Stimulated activated CD4-positive, alpha-beta T cell treated with anti-CD3 and anti-CD28 coated beads, Interleukin-15, amount 100 ng/mL, for 48 hours (primary cell): ENCODE measurements at regions not wholly inside any gene's neighbourhood (a gene's known extent, or its start where the extent isn't known, plus 50 kb on each side); places are given as distances from the start of the nearest gene placed in this dataset.
"Not testable (repeated sequence)": the region's sequence is repeated elsewhere in the genome, so short reads cannot be mapped to it uniquely, and the experiment has no call there.

Experiments
- DNase-seq, 2 donors: peaks; one replicate each; pipeline ENCODE4 v3.0.0-alpha.2; 2020; ENCODE audit warnings: low read depth in 2 of 2

DNA sequence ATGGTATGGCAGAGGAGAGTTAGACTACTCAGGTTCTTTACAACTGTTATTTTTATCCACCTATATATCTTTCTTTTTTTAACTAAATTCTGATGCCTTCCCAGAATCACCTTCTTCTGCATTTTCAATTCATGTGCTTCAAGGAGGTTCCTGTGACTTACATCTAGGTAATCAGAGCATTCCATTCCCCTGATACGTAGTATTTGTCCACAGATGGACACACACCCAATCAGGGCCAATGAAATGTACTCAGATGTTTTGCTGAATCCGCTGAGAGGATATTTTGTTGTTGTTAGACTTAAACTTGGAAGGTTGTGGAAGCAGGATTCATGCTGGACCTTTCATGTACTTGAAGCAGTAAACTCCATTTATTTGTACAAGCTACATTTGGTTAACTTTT lies 159.4 kb upstream of the FER start:
- no peak for DNase-seq

DNA sequence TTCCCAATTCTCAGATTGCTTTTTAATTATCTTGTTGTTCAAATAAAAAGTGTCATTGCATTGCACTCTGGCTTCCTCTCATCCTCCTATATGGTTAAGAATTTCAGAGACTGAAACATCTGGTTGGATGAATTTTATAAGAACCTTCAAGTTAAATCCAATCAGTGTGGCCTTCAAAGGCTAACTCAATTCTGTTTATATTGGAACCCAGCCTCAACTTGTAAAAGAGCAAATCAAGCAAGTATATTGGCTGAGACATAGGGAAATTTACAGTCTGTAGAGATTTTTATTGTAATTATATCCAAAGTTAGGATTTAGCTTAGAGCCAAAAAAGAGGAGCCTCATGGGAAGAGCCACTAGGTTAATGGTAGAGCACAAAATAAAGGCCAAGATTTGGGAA lies 159.9 kb upstream of the FER start:
- no peak for DNase-seq

- no peak for DNase-seq
Observed at GRCh38 chr5:108581026-108581425, 166.7 kb upstream of the FER start.

DNA sequence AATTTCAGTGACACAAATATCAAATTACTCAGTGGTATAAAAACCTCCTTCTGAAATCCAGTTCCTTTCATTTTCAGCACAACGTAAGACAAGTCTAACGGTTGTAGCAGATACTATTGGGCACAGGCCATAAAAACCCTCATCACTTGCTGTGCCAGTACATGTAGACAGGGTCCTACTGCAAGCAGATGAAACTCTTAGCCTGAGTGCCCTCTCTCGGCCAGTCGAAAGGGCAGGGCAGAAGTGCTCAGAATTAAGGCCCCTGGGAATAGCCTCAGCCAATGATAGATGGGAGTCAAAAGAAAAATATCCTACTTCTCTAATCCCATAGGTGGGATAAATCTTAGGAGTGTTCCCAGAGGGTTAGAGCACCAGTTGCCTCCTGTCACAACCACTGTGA lies 168.5 kb upstream of the FER start:
- DNase-seq = no peak

DNA sequence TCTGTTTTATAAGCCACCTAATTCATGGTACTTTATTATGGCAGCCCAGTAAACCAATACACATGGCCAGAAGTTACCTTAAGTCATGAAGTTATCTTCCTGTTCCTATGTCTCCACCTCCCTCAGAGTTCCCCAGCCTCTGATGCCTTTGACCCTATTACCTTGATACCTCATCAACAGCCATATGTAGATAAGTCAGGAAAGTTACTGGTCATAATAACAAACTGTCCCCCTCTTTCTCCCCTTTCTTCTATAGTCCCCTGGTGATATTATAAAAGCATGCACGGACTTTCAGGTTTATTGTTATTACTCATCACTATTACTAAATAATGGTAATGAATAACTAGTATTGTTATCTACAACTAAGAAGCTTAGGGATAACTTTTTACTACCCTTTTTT lies 168.9 kb upstream of the FER start:
- DNase-seq = no peak

DNA sequence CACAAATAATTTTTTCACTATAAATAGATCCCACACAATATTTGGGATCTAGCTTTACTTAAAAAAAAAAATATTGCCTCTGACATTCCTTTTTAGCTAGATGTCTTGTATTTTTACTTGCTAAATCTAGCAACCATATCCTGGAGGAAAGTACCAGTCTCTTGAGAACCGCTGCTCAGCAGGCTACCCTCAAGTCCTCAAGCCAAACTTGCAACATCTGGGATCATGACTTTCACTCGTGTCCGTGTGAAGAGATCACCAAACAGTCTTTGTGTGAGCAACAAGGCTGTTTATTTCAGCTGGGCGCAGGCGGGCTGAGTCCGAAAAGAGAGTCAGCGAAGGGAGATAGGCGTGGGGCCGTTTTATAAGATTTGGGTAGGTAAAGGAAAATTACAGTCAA lies 180.3 kb upstream of the FER start:
- no peak for DNase-seq

- DNase-seq = no peak
Observed at GRCh38 chr5:108564441-108564840, 182.5 kb upstream of the FBXL17 start.

GRCh38 chr5:108562205-108562454 lies 180.2 kb upstream of the FBXL17 start:
- no peak for DNase-seq

DNA sequence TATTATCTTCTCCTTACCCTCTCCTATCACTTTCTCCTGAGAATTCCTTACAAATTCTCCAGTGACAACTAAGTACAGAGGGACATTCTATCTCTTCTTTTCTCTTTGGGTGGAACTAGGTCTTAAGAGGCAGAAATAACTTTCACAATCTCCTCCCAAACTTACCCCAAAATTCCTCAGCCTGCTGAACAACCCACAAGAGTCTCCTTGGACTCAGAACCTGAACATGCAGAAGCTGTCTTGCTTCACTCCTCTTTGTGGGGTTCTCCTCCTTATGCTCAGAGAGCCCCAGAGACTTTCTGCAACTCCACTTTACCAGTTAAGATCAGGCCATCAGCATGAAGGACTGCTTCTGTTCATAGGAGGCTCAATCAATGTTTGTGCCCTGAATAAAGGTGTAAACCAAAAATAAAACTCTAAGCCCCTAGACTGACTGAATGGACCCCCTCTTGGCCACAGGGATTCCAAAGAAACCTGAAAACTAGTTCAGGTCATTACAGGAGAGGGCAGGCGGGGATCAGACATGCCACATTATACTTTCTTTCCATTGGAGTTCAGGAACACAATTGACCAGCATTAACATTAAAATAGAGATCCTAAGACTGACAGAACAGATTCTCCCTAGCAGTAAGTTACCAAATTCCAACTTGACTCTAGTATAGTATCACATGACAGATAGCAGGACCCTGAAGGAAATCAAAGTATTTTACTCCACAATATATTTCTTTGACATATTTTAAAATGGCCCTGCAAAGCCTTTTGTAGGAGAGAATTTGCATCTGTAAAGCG lies 179.7 kb upstream of the FBXL17 start:
- DNase-seq = no peak

DNA sequence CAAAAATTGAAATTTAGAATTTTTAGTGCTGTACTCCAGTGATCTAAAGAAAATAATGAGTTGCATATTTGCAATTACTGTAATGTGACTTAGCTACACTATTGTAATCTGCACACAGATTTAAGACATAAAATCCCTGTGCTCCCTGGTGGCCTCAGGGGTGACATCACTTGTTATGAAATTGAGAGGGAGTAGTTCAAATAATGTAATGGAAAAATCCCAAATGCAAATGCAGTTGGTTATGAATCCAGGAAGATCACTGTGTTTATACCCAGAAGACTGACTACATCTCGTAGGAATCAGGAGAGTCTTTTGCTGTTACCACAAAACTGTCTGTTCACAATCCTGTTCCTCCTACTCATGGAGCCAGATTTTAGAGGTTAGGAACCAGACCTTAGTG lies 178.7 kb upstream of the FBXL17 start:
- DNase-seq = no peak

DNA sequence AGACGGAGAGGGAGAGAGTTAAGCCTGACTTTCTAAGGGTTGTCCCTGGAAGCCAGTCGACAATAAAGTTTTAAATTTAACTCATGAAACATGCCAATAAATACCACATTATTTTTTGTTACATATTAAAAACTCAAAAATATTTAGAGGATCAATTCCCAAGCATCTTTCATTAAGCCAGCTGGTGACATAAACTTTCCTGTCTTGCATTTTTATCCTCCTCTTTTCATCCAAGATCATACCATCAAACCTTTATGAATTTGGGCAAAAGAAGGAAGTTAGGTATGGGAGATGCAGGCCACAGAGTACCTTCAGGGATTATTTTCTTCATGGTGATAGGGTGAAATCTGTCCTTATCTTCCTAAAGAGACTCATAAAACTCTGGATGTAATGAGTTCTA lies 178.3 kb upstream of the FBXL17 start:
- no peak for DNase-seq

GRCh38 chr5:108558840-108559239 lies 176.9 kb upstream of the FBXL17 start:
- not testable (repeated sequence) for DNase-seq

- DNase-seq = not testable (repeated sequence)
Observed at GRCh38 chr5:108558142-108558541, 176.2 kb upstream of the FBXL17 start.

DNA sequence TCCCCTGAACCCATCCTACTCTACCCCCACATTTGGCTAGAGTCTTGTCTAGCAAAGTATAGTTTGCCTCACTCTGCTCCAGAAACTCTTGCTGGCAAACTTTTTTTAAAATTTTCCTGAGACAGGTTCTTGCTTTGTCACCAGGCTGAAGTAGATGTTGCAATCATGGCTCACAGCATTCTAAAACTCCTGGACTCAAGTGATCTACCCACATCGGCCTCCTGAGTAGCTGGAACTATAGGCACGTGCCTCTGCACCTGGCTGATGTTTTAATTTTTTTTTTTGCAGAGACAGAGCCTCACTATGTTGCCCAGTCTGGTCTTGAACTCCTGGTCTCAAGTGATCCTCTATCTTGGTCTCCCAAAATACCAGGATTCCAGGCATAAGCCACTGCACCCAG lies 175.8 kb upstream of the FBXL17 start:
- no peak for DNase-seq

DNA sequence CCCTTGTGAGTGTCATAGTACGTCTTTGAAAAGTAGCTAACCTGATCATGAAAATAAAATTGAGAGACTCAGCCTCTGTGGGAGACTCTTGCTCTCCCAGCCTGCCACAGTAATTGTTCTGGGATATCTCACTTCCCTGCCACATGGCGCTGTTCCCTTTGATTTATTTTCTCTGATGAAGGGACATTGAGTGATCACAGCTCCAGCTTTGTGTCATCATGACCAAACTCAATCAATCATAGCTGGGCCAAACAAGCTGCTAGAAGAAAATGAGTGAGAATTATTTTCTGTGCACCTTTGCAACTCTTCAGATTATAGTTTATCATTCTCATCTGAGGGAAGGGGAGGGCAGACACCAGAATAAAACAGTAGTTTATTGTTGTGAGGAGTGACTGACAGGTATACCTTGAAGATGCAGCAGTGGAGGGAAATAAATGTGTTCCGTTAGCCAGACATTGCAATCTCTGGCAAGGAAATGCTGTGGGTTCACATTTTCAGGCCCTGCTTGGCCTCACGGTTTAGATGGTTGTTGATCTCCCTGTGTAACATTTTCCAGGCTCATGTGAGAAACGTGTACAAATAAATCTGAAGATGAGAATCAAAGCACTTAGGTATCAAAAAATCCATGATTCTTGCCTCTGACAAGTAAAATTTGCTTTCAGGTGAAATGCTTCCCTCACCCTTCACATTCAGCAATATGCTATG lies 174.7 kb upstream of the FBXL17 start:
- DNase-seq = no peak

DNA sequence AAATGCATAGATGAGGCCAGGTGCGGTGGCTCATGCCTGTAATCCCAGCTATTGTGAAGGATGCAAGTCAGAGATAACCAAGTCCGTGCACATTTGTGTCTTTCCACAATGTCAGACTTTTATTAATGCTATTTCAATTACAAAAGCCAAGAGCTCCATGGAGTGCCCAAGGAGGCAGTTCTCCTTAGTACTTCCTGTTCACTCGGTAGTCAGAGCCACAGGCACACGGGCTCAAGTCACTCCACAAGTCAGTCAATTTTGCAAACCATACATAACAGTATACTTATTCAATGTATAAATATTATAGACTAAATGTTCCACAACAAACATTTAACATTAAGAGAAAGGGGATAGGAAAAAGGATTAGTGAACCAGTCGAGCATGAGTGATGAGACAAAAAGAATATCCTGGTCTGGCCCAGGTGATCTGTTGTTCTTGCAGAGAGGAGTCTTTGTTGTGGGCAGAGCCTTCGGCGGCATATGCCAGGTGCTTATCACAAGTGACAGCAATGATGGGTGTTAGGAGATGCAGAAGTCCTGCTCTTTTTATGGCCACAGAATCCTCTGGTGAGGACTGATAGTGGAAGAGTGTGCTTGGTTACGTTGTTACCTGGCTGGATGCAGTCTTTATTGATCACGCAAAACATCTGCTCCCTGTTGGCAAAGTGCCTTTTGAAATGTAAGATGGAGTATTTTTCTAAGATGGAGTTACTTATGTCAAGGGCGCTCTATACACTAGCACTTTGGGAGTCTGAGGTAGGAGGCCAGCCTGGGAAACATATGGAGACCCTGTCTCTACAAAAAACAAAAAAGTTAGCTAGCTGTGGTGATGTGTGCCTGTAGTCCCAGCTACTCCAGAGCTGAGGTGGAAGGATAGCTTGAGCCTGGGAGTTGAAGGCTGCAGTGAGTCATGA lies 167.0 kb upstream of the FBXL17 start:
- no peak for DNase-seq

DNA sequence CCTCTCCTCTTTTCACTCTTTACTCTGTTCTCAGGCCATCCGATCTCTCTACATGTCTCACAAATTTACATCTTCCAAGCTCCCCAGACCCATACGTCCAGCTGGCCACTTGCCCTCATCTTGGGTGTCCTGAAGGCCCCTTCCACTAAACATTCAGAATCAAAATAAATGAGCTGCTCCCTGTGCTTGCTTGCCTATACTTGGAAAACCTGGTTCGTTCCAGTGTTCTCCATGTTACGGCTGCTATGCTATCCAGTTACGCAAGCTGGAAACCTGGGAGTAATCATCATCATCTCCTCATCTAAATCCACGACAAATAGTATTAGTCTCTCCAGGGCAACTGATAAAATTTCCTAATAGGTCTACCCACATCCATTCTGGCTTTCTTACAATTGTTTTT lies 165.0 kb upstream of the FBXL17 start:
- DNase-seq = no peak

- DNase-seq = no peak
Observed at GRCh38 chr5:108545301-108545700, 163.4 kb upstream of the FBXL17 start.

DNA sequence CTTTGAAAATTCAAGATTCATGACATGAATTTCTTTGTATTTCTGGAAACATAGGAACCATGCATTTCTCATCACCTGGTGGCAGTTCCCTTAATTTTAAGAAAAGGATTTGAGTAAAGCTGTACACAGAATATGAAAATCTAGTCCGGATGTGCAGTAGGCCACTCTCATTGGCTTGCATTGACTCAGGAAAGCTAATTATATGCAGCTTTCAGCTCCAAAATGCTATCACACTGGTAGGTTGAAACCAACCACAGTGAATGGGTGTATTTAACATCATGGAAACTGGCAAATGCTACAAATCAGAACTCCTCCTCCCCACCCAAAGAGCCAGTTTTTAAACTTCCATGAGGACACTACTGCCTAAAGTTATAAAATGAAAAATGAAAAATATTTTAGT lies 161.6 kb upstream of the FBXL17 start:
- DNase-seq = no peak

GRCh38 chr5:108541836-108542235 lies 159.9 kb upstream of the FBXL17 start:
- no peak for DNase-seq

GRCh38 chr5:108536321-108536720 lies 154.4 kb upstream of the FBXL17 start:
- DNase-seq = no peak

- not testable (repeated sequence) for DNase-seq
Observed at GRCh38 chr5:108532129-108532445, 150.2 kb upstream of the FBXL17 start.
